ENCODE measurements at regions not wholly inside any gene's neighbourhood (a gene's known extent, or its start where the extent isn't known, plus 50 kb on each side); places are given as distances from the start of the nearest gene placed in this dataset.

DNA sequence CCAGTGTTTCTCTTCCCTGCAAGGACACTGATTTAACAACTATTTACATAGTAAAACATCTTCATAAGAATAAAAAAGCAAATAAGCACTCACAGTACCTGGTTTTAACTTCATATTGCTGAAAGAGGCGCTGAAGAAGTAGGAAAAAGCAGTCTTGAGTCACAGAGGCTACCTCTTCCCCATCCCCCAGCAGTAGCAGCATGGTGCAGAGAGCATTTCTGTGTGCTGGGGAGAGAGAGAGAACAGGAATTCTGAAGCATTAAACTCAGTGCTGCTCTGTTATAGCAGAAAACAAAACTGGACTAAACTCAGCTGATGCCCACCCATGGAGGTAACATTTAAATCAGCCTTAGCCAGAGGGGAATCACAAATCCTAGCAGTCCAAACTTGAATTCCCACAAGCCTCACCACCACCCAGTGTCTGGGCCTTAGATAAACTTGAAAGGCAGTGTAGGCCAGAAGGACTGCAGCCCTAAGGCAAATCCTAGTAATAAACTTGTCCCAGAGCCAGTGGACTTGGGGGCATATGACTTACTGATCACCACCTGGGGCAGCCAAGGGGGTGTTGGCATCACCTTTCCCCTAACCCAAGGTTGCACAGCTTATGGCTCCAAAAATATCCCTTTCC lies 321.8 kb upstream of the CWC22 start:
- H3K4me1 ChIP-seq (ENCODE audit: insufficient read depth, low read length, poor library complexity, severe bottlenecking): no peaks in the 10 kb centered on the region
- no peaks in the 10 kb centered on the region for H3K36me3 ChIP-seq (ENCODE audit: insufficient read depth, low read length, poor library complexity, severe bottlenecking)
- H3K9me3 ChIP-seq (ENCODE audit: low read depth, low read length, poor library complexity, severe bottlenecking): no peaks in the 10 kb centered on the region
- no peak for DNase-seq (ENCODE audit: low spot score)
- POLR2A ChIA-PET (ENCODE audit: low non-redundant PET): no interaction called here
- no peak overlapping the region for H3K4me3 ChIP-seq (ENCODE audit: low read depth, low read length, poor library complexity, severe bottlenecking)
- intact Hi-C loops (cut with micrococcal nuclease; ENCODE audit: unreplicated experiment): no loop called here
- no peak for TF ChIP-seq EZH2 (IDR thresholded peaks at IDR 0.05; ENCODE audit: borderline replicate concordance, low read depth, low read length, poor library complexity, severe bottlenecking)
- TF ChIP-seq, protein P1, sequence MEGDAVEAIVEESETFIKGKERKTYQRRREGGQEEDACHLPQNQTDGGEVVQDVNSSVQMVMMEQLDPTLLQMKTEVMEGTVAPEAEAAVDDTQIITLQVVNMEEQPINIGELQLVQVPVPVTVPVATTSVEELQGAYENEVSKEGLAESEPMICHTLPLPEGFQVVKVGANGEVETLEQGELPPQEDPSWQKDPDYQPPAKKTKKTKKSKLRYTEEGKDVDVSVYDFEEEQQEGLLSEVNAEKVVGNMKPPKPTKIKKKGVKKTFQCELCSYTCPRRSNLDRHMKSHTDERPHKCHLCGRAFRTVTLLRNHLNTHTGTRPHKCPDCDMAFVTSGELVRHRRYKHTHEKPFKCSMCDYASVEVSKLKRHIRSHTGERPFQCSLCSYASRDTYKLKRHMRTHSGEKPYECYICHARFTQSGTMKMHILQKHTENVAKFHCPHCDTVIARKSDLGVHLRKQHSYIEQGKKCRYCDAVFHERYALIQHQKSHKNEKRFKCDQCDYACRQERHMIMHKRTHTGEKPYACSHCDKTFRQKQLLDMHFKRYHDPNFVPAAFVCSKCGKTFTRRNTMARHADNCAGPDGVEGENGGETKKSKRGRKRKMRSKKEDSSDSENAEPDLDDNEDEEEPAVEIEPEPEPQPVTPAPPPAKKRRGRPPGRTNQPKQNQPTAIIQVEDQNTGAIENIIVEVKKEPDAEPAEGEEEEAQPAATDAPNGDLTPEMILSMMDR (conservative IDR thresholded peaks at IDR 0.05; ENCODE audit: low read depth, low read length): no peak
- no peaks in the 10 kb centered on the region for H3K27me3 ChIP-seq (replicated peaks; ENCODE audit: insufficient read depth, low read depth, low read length, poor library complexity)
- no peak overlapping the region for H3K27ac ChIP-seq (ENCODE audit: low read depth, low read length, poor library complexity, severe bottlenecking)
- BruUV-seq (replicated peaks): no TSS peak
- CTCF ChIA-PET: no interaction called here

DNA sequence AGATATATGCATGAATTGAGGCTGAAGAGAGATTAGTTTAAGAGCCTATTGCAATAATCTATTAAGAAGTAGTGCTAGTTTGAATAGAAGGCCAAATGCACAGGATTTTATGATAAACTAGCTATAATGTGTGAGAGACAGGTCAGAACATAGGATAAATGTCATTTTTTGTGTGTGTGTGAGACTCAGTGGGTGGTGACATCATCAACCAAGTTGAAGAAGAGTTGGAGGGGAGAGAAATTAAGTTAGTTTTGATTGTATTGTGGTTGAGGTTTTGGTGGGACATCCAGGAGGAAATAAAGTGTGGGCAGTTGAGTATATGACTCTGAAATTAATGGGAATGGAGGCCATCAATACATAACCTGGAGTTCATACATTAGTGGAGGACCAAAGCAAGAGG lies 320.1 kb upstream of the CWC22 start:
- Histone ChIP-seq H3K9me3 (ENCODE audit: low read depth, low read length, poor library complexity, severe bottlenecking) (no peaks in the 10 kb centered on the region), H3K4me3 (ENCODE audit: low read depth, low read length, poor library complexity, severe bottlenecking) (no peak overlapping the region), H3K36me3 (ENCODE audit: insufficient read depth, low read length, poor library complexity, severe bottlenecking) (no peaks in the 10 kb centered on the region), H3K4me1 (ENCODE audit: insufficient read depth, low read length, poor library complexity, severe bottlenecking) (no peaks in the 10 kb centered on the region), H3K27me3 (replicated peaks; ENCODE audit: insufficient read depth, low read depth, low read length, poor library complexity) (no peaks in the 10 kb centered on the region), H3K27ac (ENCODE audit: low read depth, low read length, poor library complexity, severe bottlenecking) (no peak overlapping the region)
- BruUV-seq (replicated peaks): no TSS peak
- ChIA-PET POLR2A (ENCODE audit: low non-redundant PET) (no interaction called here), CTCF (no interaction called here)
- no peak for DNase-seq (ENCODE audit: low spot score)
- intact Hi-C loops (cut with micrococcal nuclease; ENCODE audit: unreplicated experiment): no loop called here
- TF ChIP-seq EZH2 (IDR thresholded peaks at IDR 0.05; ENCODE audit: borderline replicate concordance, low read depth, low read length, poor library complexity, severe bottlenecking): no peak
- TF ChIP-seq, protein P1 (conservative IDR thresholded peaks at IDR 0.05; ENCODE audit: low read depth, low read length): no peak

DNA sequence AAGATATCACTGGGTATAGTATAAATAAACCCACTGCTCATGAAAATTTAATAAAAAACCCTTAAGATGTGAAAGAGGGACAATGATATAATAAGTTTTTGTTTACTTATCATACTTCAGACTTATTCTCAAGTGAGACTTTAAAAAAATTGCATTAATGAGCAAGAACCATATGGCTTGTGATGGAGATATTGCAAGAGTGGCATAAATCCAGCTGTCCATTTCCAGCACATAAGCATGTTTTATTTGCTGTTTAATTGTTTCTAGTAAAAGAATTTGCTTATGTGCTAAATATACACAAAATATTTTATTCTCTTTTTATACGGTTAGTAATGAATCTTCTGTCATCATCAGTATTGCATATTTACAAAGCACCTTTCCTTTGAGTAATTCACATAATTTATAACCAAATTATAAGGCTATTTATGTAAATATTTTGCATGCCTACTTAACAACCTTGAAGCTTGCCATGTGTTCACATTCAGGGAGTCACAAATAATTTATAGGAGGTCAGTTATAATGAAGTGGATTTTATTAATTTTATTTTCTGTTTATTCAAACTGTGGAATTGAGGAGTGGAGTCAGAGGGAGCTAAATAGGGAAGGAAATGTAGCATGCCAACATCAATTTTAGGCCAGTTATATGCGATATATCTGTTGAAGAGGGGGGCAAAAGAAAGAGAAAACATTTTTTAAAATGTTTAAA lies 318.5 kb upstream of the CWC22 start:
- BruUV-seq (replicated peaks): no TSS peak
- CTCF ChIA-PET: no interaction called here
- no peaks in the 10 kb centered on the region for H3K27me3 ChIP-seq (replicated peaks; ENCODE audit: insufficient read depth, low read depth, low read length, poor library complexity)
- no peaks in the 10 kb centered on the region for H3K4me1 ChIP-seq (ENCODE audit: insufficient read depth, low read length, poor library complexity, severe bottlenecking)
- POLR2A ChIA-PET (ENCODE audit: low non-redundant PET): no interaction called here
- no peaks in the 10 kb centered on the region for H3K9me3 ChIP-seq (ENCODE audit: low read depth, low read length, poor library complexity, severe bottlenecking)
- TF ChIP-seq, protein P1 (conservative IDR thresholded peaks at IDR 0.05; ENCODE audit: low read depth, low read length): no peak
- TF ChIP-seq EZH2 (IDR thresholded peaks at IDR 0.05; ENCODE audit: borderline replicate concordance, low read depth, low read length, poor library complexity, severe bottlenecking): no peak
- H3K4me3 ChIP-seq (ENCODE audit: low read depth, low read length, poor library complexity, severe bottlenecking): no peak overlapping the region
- intact Hi-C loops (cut with micrococcal nuclease; ENCODE audit: unreplicated experiment): no loop called here
- no peak for DNase-seq (ENCODE audit: low spot score)
- no peak overlapping the region for H3K27ac ChIP-seq (ENCODE audit: low read depth, low read length, poor library complexity, severe bottlenecking)
- no peaks in the 10 kb centered on the region for H3K36me3 ChIP-seq (ENCODE audit: insufficient read depth, low read length, poor library complexity, severe bottlenecking)

Measured in A673 (cell line).